ENCODE measurements at regions not wholly inside any gene's neighbourhood (a gene's known extent, or its start where the extent isn't known, plus 50 kb on each side); places are given as distances from the start of the nearest gene placed in this dataset.

DNA sequence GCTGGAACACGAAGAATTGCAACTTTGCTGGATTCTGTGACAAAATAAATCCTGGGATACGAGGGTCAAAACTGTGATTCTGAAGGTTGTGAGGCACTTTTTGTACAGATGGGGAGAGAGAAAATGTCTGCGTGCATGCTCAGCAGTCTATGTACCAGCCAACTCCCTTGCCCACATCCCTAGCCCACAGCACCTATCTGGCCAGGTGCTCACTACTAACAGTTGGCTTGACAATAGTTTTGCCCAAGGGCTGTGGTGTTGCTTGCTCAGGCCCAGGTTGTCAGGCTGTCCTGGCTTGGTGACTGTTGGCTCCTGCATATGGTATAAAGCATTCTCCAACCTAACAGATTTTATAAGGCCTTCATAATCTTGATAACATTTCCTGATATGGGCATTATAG is 102.0 kb downstream of the DMRT2 start:
- TF ChIP-seq, protein P1, sequence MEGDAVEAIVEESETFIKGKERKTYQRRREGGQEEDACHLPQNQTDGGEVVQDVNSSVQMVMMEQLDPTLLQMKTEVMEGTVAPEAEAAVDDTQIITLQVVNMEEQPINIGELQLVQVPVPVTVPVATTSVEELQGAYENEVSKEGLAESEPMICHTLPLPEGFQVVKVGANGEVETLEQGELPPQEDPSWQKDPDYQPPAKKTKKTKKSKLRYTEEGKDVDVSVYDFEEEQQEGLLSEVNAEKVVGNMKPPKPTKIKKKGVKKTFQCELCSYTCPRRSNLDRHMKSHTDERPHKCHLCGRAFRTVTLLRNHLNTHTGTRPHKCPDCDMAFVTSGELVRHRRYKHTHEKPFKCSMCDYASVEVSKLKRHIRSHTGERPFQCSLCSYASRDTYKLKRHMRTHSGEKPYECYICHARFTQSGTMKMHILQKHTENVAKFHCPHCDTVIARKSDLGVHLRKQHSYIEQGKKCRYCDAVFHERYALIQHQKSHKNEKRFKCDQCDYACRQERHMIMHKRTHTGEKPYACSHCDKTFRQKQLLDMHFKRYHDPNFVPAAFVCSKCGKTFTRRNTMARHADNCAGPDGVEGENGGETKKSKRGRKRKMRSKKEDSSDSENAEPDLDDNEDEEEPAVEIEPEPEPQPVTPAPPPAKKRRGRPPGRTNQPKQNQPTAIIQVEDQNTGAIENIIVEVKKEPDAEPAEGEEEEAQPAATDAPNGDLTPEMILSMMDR (IDR thresholded peaks at IDR 0.05): no peak

DNA sequence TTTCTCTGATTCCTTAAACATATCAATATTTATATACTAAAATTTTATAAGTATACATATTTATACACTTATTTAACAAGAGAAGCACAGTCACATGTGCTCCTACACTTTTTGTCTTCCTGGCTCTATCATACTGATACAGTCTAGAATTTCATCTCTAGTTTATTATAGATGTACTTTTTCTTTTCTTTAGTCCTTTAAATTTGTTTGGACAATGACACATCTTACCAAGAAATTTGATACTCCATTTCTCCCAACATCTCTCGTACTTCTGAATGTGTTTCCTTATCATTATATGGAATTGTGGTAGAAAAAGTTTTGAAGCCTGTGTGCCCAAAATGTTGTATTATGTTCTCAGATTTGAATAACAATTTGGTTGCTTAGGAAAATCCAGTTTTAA is 104.6 kb downstream of the DMRT2 start:
- TF ChIP-seq, protein P1 (IDR thresholded peaks at IDR 0.05): no peak

DNA sequence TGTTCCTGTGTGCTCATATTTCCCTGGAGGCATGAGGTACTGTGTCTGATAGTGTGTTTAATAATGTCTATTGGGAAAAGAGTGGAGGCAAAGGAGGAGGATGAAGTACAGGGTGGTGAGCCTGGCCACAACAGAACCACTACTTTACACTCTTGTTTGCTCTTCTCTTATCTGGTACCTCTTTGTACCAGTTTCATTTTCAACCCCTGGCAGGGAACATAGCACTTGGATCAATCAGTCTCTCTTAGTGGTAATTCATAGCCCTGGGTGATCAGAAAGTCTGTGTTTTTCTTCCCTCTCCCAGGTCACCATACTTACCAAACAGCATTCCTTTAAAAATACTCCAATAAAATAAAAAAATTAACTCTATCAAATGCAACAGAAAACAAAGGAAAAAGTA is 105.4 kb downstream of the DMRT2 start:
- TF ChIP-seq, protein P1 (IDR thresholded peaks at IDR 0.05): no peak

DNA sequence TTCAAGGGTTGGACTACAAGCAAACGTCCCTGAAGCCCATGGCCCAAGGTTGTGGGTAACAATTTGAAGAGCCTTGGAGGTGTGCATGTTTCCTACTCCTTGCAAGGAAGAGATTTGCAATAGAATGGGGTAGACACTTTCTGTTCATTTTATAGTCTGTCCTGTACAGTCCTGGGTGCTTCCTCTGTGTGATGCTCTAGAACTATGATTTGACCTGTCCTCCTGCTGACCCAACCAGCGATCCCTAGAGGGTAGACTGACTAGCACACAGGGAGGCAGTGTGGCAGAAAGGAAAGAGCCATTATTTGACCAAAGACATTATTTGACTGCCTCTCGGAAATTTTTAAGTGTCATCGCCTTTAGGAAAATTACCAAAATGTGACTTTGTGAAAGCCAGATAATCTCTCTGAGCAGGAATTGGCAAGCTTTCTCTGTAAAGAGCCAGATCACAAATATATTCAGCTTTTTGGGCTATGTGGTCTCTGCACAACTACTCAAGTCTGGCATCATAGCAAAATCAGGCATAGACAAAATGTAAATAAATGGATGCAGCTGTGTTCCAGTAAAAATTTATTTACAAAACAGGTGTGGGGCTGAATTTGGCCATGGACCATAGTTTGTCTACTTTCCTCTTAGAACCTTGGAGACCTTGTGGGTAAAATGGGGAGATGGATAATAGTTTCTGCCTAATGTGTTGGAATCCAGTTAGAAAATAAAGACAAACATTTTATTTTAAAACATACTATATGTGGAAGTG is 106.8 kb downstream of the DMRT2 start:
- TF ChIP-seq, protein P1 (IDR thresholded peaks at IDR 0.05): no peak

DNA sequence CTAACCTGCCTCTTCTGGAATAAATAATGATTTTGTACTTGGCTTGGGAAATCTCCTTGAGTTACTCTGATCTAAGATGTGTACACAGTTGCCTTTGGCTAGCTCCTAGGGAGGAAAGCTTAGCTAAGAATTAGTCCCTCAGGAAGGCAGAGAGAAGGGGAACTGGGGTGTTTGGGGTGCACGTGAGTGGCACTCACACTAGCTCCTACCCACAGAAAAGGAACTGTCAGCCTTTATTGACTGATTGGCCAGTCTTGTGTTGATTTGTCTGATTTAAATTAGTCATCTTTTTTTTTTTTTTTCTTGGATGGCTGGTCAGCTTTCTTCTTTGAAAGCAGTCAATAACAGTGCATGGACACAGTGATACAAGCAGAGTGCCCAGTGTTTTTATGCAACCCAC is 107.7 kb downstream of the DMRT2 start:
- TF ChIP-seq, protein P1 (IDR thresholded peaks at IDR 0.05): no peak

DNA sequence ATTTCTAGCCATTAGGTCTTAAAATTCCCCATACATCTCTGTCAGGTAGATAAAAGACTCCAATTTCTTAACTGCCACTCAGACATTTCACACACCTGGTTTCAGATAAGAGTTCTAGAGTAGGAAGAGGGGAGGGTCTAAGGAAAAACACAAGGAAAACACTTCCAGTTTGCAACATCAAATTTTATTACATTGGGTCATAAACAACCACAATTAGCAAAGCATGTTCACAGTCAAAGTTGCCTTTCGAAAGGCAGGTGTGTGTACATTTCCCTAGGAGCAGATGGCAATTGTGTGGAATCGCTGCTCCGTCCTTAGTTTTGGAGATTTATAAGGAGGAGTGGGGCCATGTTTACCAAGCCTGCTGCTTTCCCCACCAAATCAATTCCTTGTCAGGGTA is 120.8 kb downstream of the DMRT2 start:
- TF ChIP-seq, protein P1 (IDR thresholded peaks at IDR 0.05): no peak

DNA sequence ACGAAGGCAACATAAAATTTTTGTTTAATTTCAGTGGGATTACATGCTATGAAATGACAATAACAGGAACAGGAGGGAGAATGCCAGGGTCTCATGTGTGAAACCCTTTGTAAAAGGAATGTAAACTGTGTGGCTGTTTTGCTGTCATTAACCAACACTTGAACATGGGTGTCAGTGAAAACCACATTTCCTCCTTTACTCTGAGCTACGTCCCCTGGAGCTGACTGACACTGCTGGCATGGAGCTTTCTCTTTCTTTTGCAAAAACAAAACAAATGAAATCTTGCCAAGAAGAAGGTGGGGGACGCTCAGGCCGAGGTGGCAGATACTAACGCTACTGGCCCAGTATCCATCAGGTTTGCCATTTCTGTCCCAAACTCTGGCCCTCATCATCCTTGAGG is 121.4 kb downstream of the DMRT2 start:
- TF ChIP-seq, protein P1 (IDR thresholded peaks at IDR 0.05): no peak

DNA sequence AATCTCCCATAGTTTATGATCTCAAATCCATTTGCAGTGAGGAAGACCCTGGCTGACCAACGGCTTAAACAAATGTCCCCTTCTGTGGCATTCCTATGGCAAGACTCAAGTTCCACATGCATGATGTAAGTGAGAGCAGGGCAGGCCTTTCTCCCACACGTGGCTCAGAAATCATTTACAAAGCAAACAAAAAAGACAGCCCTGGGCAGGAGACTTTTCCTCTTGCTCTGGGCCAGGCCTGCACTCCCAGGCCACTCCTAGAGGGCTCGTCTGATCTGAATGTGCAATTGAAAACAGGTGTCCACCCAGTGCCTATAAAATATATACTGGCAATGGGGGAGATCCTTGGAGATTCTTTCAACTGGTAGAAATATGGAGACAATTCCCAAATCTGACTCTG is 123.1 kb downstream of the DMRT2 start:
- TF ChIP-seq, protein P1 (IDR thresholded peaks at IDR 0.05): no peak
